H9 (cell line): ENCODE measurements at regions not wholly inside any gene's neighbourhood (a gene's known extent, or its start where the extent isn't known, plus 50 kb on each side); places are given as distances from the start of the nearest gene placed in this dataset.

Experiments used
- DNase-seq: peaks from one replicate; pipeline ENCODE4 v3.0.0-alpha.2; 2017
- H2AFZ ChIP-seq: one replicate; pipeline ENCODE4 v1.6.1; 2013; ENCODE audit warnings: mild to moderate bottlenecking, low read length, control low read depth, moderate library complexity
- H2AK5ac ChIP-seq: 2 replicates; pipeline ENCODE4 v1.6.1; 2013; ENCODE audit warnings: low read length, control low read depth, mixed read lengths; ENCODE audit not compliant: insufficient read length
- H2BK120ac ChIP-seq: one replicate; pipeline ENCODE4 v1.6.1; 2013; ENCODE audit warnings: low read depth, mild to moderate bottlenecking, low read length, control low read depth, inconsistent platforms; ENCODE audit not compliant: poor library complexity, severe bottlenecking
- H2BK12ac ChIP-seq: 2 replicates; pipeline ENCODE4 v1.6.1; 2013; ENCODE audit warnings: low read length, control low read depth, mixed read lengths, low read depth; ENCODE audit not compliant: insufficient read length
- H2BK15ac ChIP-seq: 2 replicates; pipeline ENCODE4 v1.6.1; 2013; ENCODE audit warnings: low read depth, low read length, control low read depth
- H2BK20ac ChIP-seq: one replicate; pipeline ENCODE4 v1.6.1; 2013; ENCODE audit warnings: low read depth, mild to moderate bottlenecking, low read length, control low read depth, inconsistent platforms; ENCODE audit not compliant: poor library complexity, severe bottlenecking
- H2BK5ac ChIP-seq: 2 replicates; pipeline ENCODE4 v1.6.1; 2013; ENCODE audit warnings: low read length, control low read depth, mixed read lengths; ENCODE audit not compliant: insufficient read length
- H3K14ac ChIP-seq: 2 replicates; pipeline ENCODE4 v1.6.1; 2013; ENCODE audit warnings: low read length, control low read depth; ENCODE audit not compliant: insufficient read depth
- H3K18ac ChIP-seq: 2 replicates; pipeline ENCODE4 v1.6.1; 2013; ENCODE audit warnings: low read depth, mild to moderate bottlenecking, mixed read lengths, low read length, control low read depth; ENCODE audit not compliant: insufficient read length
- H3K23ac ChIP-seq: 2 replicates; pipeline ENCODE4 v1.6.1; 2013; ENCODE audit warnings: low read length, control low read depth, mixed read lengths, low read depth; ENCODE audit not compliant: insufficient read length
- H3K23me2 ChIP-seq: 2 replicates; pipeline ENCODE4 v1.6.1; 2013; ENCODE audit warnings: low read depth, mild to moderate bottlenecking, mixed read lengths, low read length, control low read depth; ENCODE audit not compliant: insufficient read length, poor library complexity, severe bottlenecking
- H3K27ac ChIP-seq: 2 replicates; pipeline ENCODE4 v1.5.1; 2013; ENCODE audit warnings: low read length, control low read depth, mixed read lengths, low read depth; ENCODE audit not compliant: insufficient read length
- H3K27me3 ChIP-seq: 2 replicates; pipeline ENCODE4 v1.6.1; 2013; ENCODE audit warnings: low read length, control low read depth, inconsistent platforms; ENCODE audit not compliant: insufficient read depth
- H3K4ac ChIP-seq: 2 replicates; pipeline ENCODE4 v1.6.1; 2013; ENCODE audit warnings: low read depth, mild to moderate bottlenecking, control low read depth, inconsistent platforms, low read length, moderate library complexity
- H3K4me1 ChIP-seq: 2 replicates; pipeline ENCODE4 v1.6.1; 2013; ENCODE audit warnings: low read length, control low read depth, inconsistent platforms; ENCODE audit not compliant: insufficient read depth
- H3K4me2 ChIP-seq: 2 replicates; pipeline ENCODE4 v1.6.1; 2013; ENCODE audit warnings: low read length, control low read depth, mixed read lengths; ENCODE audit not compliant: insufficient read length, insufficient read depth
- H3K56ac ChIP-seq: 2 replicates; pipeline ENCODE4 v1.6.1; 2013; ENCODE audit warnings: low read depth, mild to moderate bottlenecking, mixed read lengths, low read length, control low read depth; ENCODE audit not compliant: insufficient read length
- H3K79me1 ChIP-seq: 2 replicates; pipeline ENCODE4 v1.6.1; 2013; ENCODE audit warnings: low read depth, mild to moderate bottlenecking, moderate library complexity, low read length, control low read depth, inconsistent platforms; ENCODE audit not compliant: insufficient read depth, poor library complexity, severe bottlenecking
- H3K79me2 ChIP-seq: 2 replicates; pipeline ENCODE4 v1.6.1; 2013; ENCODE audit warnings: low read length, control low read depth, inconsistent platforms; ENCODE audit not compliant: insufficient read depth
- H3K9ac ChIP-seq: 2 replicates; pipeline ENCODE4 v1.6.1; 2013; ENCODE audit warnings: low read length, control low read depth, mixed read lengths; ENCODE audit not compliant: insufficient read length; ENCODE audit errors: extremely low read depth
- H3K9me3 ChIP-seq: one replicate; pipeline ENCODE4 v1.6.1; 2013; ENCODE audit warnings: low read depth, low read length, inconsistent platforms; ENCODE audit not compliant: control insufficient read depth
- H3T11ph ChIP-seq: one replicate; pipeline ENCODE4 v1.6.1; 2013; ENCODE audit warnings: mild to moderate bottlenecking, low read length, control low read depth, inconsistent platforms
- H4K20me1 ChIP-seq: one replicate; pipeline ENCODE4 v1.6.1; 2013; ENCODE audit not compliant: control insufficient read depth, insufficient read length, insufficient read depth
- H4K5ac ChIP-seq: 2 replicates; pipeline ENCODE4 v1.6.1; 2013; ENCODE audit warnings: low read depth, mild to moderate bottlenecking, mixed read lengths, low read length, control low read depth; ENCODE audit not compliant: insufficient read length
- H4K8ac ChIP-seq: replicated peaks from 2 replicates; pipeline ENCODE4 v1.6.1; 2013; ENCODE audit warnings: low read length, control low read depth, mixed read lengths, low read depth; ENCODE audit not compliant: insufficient read length
- H4K91ac ChIP-seq: 2 replicates; pipeline ENCODE4 v1.6.1; 2013; ENCODE audit warnings: low read depth, mild to moderate bottlenecking, moderate library complexity, mixed read lengths, low read length, control low read depth; ENCODE audit not compliant: insufficient read length
- H3K27ac Mint-ChIP-seq, 3 experiments: 2 replicates in 2 of 3; 3 replicates in 1 of 3; pipeline ENCODE4 v1.8.0; 2020 to 2021; ENCODE audit warnings: mixed read lengths in 3 of 3, mild to moderate bottlenecking in 1 of 3, moderate library complexity in 1 of 3
- H3K27me3 Mint-ChIP-seq: 2 replicates; pipeline ENCODE4 v1.8.0; 2021; ENCODE audit warnings: low read depth, mild to moderate bottlenecking, moderate library complexity, mixed read lengths
- H3K36me3 Mint-ChIP-seq, 3 experiments: 2 replicates in 2 of 3; 3 replicates in 1 of 3; pipeline ENCODE4 v1.8.0; 2020 to 2021; ENCODE audit warnings: low read depth in 3 of 3, mixed read lengths in 3 of 3; ENCODE audit not compliant: insufficient read depth in 1 of 3
- H3K4me1 Mint-ChIP-seq, 2 experiments: 2 replicates each; pipeline ENCODE4 v1.8.0; 2020; ENCODE audit warnings: mixed read lengths in 2 of 2
- H3K4me3 Mint-ChIP-seq, 2 experiments: 2 replicates in 1 of 2; 3 replicates in 1 of 2; pipeline ENCODE4 v1.8.0; 2020 to 2021; ENCODE audit warnings: mild to moderate bottlenecking in 2 of 2, mixed read lengths in 2 of 2, moderate library complexity in 1 of 2
- H3K9me3 Mint-ChIP-seq, 2 experiments: 2 replicates in 1 of 2; 3 replicates in 1 of 2; pipeline ENCODE4 v1.8.0; 2020; ENCODE audit warnings: mild to moderate bottlenecking in 2 of 2, mixed read lengths in 2 of 2, moderate library complexity in 1 of 2
- CTCF ChIP-seq: fragments of 200-600 bp; sonication (generic); conservative IDR thresholded peaks from 3 replicates; pipeline ENCODE4 v1.8.0; 2021; ENCODE audit warnings: antibody characterized with exemption, mild to moderate bottlenecking
- whole genome bisulfite sequencing: extraction: QIAGEN DNeasy Blood & Tissue Kit; methylation state at CpG from one replicate; pipeline ENCODE4 v1.1.7; 2013; ENCODE audit warnings: missing lambda C conversion rate, low lambda C conversion rate, mixed read lengths; ENCODE audit not compliant: insufficient read length; ENCODE audit errors: extremely low coverage; 5-methylcytosine and 5-hydroxymethylcytosine counted together

- no peak overlapping the region for H3K27ac ChIP-seq
- DNase-seq, result no peak
- Mint-ChIP-seq H3K4me3 (no peak overlapping the region), H3K36me3 (no peaks in the 10 kb centered on the region), H3K27ac (no peak overlapping the region), H3K27me3 (no peaks in the 10 kb centered on the region; the same call in 1 of the 2 replicates), H3K4me1 (peaks cover 10 to 14% of the 10 kb centered on the region in 2 experiments), H3K9me3 (no peaks in the 10 kb centered on the region)
- no peak for TF ChIP-seq CTCF
- no peak overlapping the region for H2BK5ac ChIP-seq
- no peak overlapping the region for H2BK15ac ChIP-seq
- H3K79me1 ChIP-seq, result no peaks in the 10 kb centered on the region
- H4K8ac ChIP-seq, result no peak overlapping the region
- H2BK20ac ChIP-seq, result no peak overlapping the region
- H3K27me3 ChIP-seq, result no peaks in the 10 kb centered on the region
- H3K4me2 ChIP-seq, result no peak overlapping the region
- H2AK5ac ChIP-seq, result no peak overlapping the region
- no CpG with 5 or more reads among the region's 2 CpGs for WGBS
- H3K79me2 ChIP-seq, result no peaks in the 10 kb centered on the region
- no peak overlapping the region for H3K9ac ChIP-seq
- no peak overlapping the region for H4K5ac ChIP-seq
- no peak overlapping the region for H3K14ac ChIP-seq
- no peak overlapping the region for H2BK12ac ChIP-seq
- no peaks in the 10 kb centered on the region for H3K9me3 ChIP-seq
- H3K23me2 ChIP-seq, result no peaks in the 10 kb centered on the region
- no peaks in the 10 kb centered on the region; the same call in 1 of the 2 replicates for H3K4me1 ChIP-seq
- no peak overlapping the region for H2BK120ac ChIP-seq
- no peak overlapping the region for H4K91ac ChIP-seq
- H2AFZ ChIP-seq, result no peak overlapping the region
- no peak overlapping the region for H3K23ac ChIP-seq
- no peak overlapping the region for H3K18ac ChIP-seq
- H3T11ph ChIP-seq, result no peak overlapping the region
- no peak overlapping the region for H3K56ac ChIP-seq
- no peaks in the 10 kb centered on the region for H4K20me1 ChIP-seq
- no peak overlapping the region for H3K4ac ChIP-seq
Observed at GRCh38 chr2:21318263-21318662, 194.5 kb downstream of the TDRD15 start.
